ENCODE measurements at regions not wholly inside any gene's neighbourhood (a gene's known extent, or its start where the extent isn't known, plus 50 kb on each side); places are given as distances from the start of the nearest gene placed in this dataset.

- intact Hi-C loops (cut with DNase I) = no loop called here
- no peak for DNase-seq (ENCODE audit: low spot score)
- no peak for ATAC-seq
Measured at GRCh38 chr4:175106301-175106700, 188.1 kb downstream of the ADAM29 start.

- DNase-seq (ENCODE audit: low spot score) = no peak
Measured at GRCh38 chr4:175109933-175110332, 191.8 kb downstream of the ADAM29 start.

GRCh38 chr4:175125410-175126068 lies 207.4 kb downstream of the ADAM29 start:
- intact Hi-C loops (cut with DNase I) = no loop called here
- DNase-seq (ENCODE audit: low spot score) = no peak
- no peak for ATAC-seq

More at GRCh38 chr4:175109933-175110332, 191.8 kb downstream of the ADAM29 start:
- intact Hi-C loops (cut with DNase I) = no loop called here
- no peak for ATAC-seq

DNA sequence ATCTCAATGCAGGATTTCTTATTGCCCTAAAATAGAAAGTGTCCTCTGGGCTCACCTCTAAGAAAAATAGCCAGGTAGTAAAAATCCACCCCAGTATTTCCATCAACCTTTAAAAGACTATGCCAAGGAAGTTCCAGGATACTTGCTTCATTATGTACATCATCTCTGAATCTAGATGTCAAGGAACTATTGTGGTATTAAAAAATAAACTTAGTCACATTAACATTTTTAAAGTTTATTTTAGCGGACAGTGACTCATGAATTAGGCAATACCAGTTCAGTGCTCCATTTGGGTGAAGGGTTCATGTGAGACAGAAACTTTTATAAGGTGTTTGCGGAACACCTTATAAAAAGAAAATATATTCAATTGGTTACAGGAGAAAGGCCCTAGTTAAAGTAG lies 209.2 kb downstream of the ADAM29 start:
- no peak for ATAC-seq
- intact Hi-C loops (cut with DNase I) = no loop called here
- no peak for DNase-seq (ENCODE audit: low spot score)

GRCh38 chr4:175129797-175130196 lies 211.6 kb downstream of the ADAM29 start:
- intact Hi-C loops (cut with DNase I) = loop anchor here (10.0 kb wide), 1 partner anchor 1225 kb away; no protein-coding TSS in a partner anchor
- DNase-seq (ENCODE audit: low spot score) (no peak), ATAC-seq (no peak)

GRCh38 chr4:175139205-175139604 lies 221.0 kb downstream of the ADAM29 start:
- intact Hi-C loops (cut with DNase I) = loop anchor here (10.0 kb wide), 1 partner anchor 1216 kb away; no protein-coding TSS in a partner anchor
- ATAC-seq = no peak

GRCh38 chr4:175143116-175143515 lies 225.0 kb downstream of the ADAM29 start:
- DNase-seq (ENCODE audit: low spot score) (no peak), ATAC-seq (no peak)
- intact Hi-C loops (cut with DNase I) = no loop called here

More at GRCh38 chr4:175139205-175139604, 221.0 kb downstream of the ADAM29 start:
- no peak for DNase-seq (ENCODE audit: low spot score)

- ATAC-seq = no peak
- DNase-seq (ENCODE audit: low spot score) = no peak
- intact Hi-C loops (cut with DNase I) = no loop called here
Measured at GRCh38 chr4:175146799-175147198, 228.6 kb downstream of the ADAM29 start.

DNA sequence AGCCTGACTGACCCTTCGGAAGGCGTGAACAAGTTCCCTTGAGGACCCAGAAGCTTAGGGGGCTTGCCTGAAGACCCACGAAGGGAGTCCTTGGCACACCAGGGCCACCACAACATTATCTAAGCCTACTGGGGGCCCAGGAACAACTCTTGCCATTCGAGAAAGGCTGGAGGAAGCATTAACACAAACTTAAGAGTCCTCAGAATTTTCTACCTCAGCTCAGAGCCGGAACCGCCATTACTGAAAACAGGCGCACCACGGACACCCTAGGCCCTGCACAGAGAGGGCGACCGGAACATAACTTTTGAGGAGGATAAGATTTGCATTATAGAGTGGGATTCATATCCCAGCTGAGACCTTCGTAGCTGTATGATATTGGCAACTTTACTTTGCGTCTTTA lies 229.1 kb downstream of the ADAM29 start:
- no peak for DNase-seq (ENCODE audit: low spot score)
- intact Hi-C loops (cut with DNase I) = no loop called here
- no peak for ATAC-seq

DNA sequence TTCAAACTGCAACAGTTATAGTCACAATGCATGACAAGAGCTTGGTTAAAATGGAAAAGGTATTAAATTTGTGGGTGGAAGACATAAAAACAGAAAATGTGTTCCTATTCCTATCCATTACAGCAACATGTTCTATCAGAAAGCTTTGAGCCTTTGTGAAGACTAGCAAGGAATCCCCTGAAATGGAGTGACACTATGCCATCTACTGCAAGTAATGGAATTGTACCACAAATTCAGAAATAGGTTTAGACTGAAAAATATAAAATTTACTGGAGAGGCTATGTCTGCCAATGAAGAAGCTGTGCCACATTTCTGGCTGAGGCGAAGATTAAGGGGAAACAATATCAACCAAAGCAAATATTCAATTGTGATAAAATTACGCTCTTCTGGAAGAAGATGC lies 247.9 kb downstream of the ADAM29 start:
- ATAC-seq (no peak), DNase-seq (ENCODE audit: low spot score) (no peak)
- intact Hi-C loops (cut with DNase I) = no loop called here

GRCh38 chr4:175176710-175177109 lies 258.6 kb downstream of the ADAM29 start:
- intact Hi-C loops (cut with DNase I) = no loop called here
- no peak for DNase-seq (ENCODE audit: low spot score)
- no peak for ATAC-seq

DNA sequence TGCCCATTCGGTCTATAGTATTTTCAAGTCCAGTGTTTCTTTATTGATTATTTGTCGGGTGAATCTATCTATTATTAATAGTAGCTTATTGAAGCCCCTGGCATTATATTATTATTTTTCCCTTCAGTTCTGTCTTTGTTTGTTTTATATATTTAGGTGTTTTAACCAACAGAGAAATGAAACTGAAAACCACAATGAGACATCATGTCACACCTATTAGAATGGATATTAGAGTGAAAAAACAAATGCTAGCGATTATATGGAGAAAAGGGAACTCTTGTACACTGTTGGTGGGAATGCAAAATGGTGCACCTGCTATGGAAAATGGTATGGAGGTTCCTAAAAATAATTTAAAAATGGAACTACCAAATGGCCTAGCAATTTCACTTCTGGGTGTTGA lies 272.5 kb downstream of the ADAM29 start:
- no peak for DNase-seq (ENCODE audit: low spot score)
- ATAC-seq = no peak
- intact Hi-C loops (cut with DNase I) = no loop called here

DNA sequence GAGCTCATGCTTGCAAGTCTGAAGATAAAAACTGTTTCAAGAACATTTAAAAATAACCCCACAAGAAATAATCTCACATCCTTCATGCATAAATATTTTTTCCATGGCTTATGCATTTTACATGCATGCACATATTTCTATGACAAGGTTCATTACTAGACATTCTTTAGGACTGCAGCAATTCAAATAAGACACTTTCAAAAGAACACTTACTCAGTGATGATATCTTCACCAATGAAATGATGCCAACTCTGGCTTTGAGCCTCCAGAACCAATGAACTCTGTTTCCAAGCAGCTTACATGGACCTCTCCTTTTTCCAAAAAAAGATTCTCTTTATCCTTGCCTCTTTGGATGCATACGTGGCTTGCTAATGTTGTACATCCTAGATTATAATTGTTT lies 279.9 kb downstream of the ADAM29 start:
- DNase-seq (ENCODE audit: low spot score) (no peak), ATAC-seq (no peak)
- intact Hi-C loops (cut with DNase I) = no loop called here

DNA sequence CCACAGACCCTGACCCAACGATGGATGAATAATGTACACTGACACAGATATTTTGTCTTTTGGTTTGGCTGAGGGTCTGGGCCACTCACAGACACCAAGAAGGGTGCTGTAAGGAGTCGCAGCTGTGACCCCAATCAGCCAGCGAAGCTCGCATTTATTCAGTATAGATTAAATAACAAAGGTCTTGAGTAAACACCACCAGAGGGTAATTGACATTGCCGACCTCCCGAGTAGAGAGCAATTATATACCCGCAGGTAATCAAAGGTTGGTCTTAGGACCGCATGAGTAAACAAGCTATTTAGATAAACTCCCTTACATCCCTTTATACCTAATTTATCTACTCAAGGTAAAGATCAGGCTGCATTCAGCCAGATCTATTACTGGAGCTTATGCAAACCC lies 297.1 kb downstream of the ADAM29 start:
- ATAC-seq (no peak), DNase-seq (ENCODE audit: low spot score) (no peak)
- intact Hi-C loops (cut with DNase I) = no loop called here

GRCh38 chr4:175215657-175216056 lies 297.5 kb downstream of the ADAM29 start:
- DNase-seq (ENCODE audit: low spot score) (no peak), ATAC-seq (no peak)
- intact Hi-C loops (cut with DNase I) = no loop called here

DNA sequence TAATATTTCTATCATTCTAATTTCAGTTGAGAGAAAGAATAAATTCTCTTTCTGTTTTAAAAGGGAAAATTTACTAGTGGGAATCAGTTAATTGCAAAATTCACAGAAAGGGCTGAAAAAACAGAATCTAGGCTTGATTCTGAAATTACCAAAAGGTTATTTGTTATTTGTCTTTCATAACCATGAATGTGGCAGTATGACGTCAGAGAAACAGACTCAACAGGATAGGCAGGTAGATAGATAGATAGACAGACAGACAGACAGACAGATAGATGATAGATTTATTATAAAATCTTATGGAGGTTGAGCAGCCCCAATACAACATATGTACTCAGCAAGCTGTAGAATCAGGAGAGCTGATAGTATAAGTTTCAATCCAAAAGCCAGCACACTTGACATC lies 311.0 kb downstream of the ADAM29 start:
- intact Hi-C loops (cut with DNase I) = no loop called here
- ATAC-seq (no peak), DNase-seq (ENCODE audit: low spot score) (no peak)

GRCh38 chr4:175234162-175234561 lies 316.0 kb downstream of the ADAM29 start:
- DNase-seq (ENCODE audit: low spot score) = no peak
- intact Hi-C loops (cut with DNase I) = no loop called here
- ATAC-seq = no peak

DNA sequence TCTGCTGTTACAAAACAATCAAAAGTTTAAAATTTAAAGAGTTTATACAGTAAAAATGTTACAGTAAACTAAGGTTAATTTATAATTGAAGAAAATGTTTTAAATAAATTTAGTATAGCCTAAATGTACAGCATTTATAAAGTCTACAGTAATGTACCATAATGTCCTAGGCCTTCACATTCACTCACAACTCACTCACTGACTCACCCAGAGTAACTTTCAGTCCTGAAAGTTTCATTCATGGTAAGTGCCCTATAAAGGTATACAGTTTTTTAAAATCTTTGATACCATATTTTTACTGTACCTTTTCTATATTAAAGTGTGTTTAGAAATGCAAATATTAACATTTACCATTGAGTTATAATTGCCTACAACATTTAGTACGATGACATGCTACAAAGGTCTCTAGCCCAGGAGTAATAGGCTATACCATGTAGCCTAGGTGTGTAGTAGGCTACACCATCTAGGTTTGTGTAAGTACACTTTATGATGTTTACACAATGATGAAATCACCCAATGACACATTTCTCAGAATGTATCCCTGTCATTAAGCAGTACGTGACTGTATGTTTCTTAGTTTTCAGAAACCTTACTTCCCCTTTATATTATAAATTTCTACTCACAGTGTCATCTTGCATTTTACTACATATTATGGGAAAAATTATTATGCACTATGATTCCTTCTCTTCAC lies 320.8 kb downstream of the ADAM29 start:
- no peak for ATAC-seq
- intact Hi-C loops (cut with DNase I) = no loop called here
- no peak for DNase-seq (ENCODE audit: low spot score)

DNA sequence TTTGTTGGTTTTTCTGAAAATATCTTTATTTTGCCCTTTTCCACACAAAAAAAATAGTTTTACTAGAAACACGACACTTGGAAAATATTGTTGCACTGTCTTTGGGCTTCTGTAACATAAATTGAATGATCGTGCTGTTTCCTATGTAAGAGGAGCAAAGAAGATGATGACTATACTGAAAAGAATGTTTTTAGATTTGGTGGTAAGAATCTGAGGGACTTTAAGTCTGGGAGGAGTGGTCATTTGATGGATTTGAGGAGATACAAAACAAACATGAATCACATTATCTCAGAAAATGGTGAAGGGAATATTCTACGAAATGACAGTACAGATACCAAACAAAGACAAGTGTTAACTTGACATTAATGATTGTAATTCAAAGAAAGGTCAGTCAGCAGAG lies 328.8 kb downstream of the ADAM29 start:
- ATAC-seq = no peak
- DNase-seq (ENCODE audit: low spot score) = no peak
- intact Hi-C loops (cut with DNase I) = no loop called here

DNA sequence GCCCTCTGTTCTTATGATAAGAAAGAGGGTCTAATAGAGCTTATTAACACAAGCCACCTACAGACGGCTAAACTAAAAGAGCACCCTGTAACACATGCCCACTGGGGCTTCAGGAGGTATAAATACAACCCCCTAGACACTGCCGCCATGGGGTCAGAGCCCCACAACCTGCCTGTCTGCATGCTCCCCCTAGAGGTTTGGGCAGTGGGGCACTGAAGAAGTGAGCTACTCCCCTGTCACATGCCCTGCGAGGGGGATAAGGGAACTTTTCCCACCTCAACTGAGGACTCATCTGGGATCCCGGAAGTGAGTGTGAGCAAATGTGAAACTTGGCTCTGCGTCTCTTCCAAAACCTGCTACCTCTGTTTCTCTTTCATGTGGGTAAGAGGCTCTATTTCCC lies 334.5 kb downstream of the ADAM29 start:
- ATAC-seq (no peak), DNase-seq (ENCODE audit: low spot score) (no peak)
- intact Hi-C loops (cut with DNase I) = no loop called here
